ENCODE measurements at regions not wholly inside any gene's neighbourhood (a gene's known extent, or its start where the extent isn't known, plus 50 kb on each side); places are given as distances from the start of the nearest gene placed in this dataset.

GRCh38 chr6:109243863-109244825 lies 138.1 kb downstream of the CD164 start:
- Histone ChIP-seq H3K4me2 (ENCODE audit: low read length) (no peak overlapping the region), H4K20me1 (ENCODE audit: insufficient read depth) (no peaks in the 10 kb centered on the region), H3K9ac (ENCODE audit: low read length) (no peak overlapping the region), H3K9me3 (ENCODE audit: low read length) (no peaks in the 10 kb centered on the region), H2AFZ (ENCODE audit: low read depth, low read length) (no peak overlapping the region), H3K9me2 (ENCODE audit: insufficient read depth, low read length) (no peaks in the 10 kb centered on the region), H3K27me3 (ENCODE audit: insufficient read depth, low read depth, low read length) (no peaks in the 10 kb centered on the region), H3K4me3 (ENCODE audit: low read length) (no peak overlapping the region), H3K27ac (ENCODE audit: low read length) (no peak overlapping the region), H3K79me2 (replicated peaks; ENCODE audit: insufficient read depth, low read length) (no peaks in the 10 kb centered on the region), H3K36me3 (ENCODE audit: insufficient read depth, low read length) (no peaks in the 10 kb centered on the region), H3F3A (ENCODE audit: insufficient read depth, low read length, poor library complexity, severe bottlenecking) (no peaks in the 10 kb centered on the region)
- no peak for TF ChIP-seq TAF1 (IDR thresholded peaks at IDR 0.05; ENCODE audit: low read depth)
- no peak for TF ChIP-seq MXI1 (conservative IDR thresholded peaks at IDR 0.05; ENCODE audit: poor library complexity, severe bottlenecking)
- no peak for TF ChIP-seq POLR2AphosphoS5 (IDR thresholded peaks at IDR 0.05)
- no peak for TF ChIP-seq RAD21 (conservative IDR thresholded peaks at IDR 0.05)
- TF ChIP-seq SMC3 (conservative IDR thresholded peaks at IDR 0.05; ENCODE audit: poor library complexity), result no peak
- TF ChIP-seq REST (IDR thresholded peaks at IDR 0.05; ENCODE audit: borderline replicate concordance), result no peak
- no peak for TF ChIP-seq CTCF (IDR thresholded peaks at IDR 0.05; ENCODE audit: poor library complexity, severe bottlenecking)
- no peak for TF ChIP-seq EZH2 (IDR thresholded peaks at IDR 0.05; ENCODE audit: borderline replicate concordance, insufficient read depth, low read length, poor library complexity, severe bottlenecking)
- no peak for TF ChIP-seq EP300 (conservative IDR thresholded peaks at IDR 0.05; ENCODE audit: poor library complexity, severe bottlenecking)

- H3K4me3 ChIP-seq (ENCODE audit: low read length), result no peak overlapping the region
- no peaks in the 10 kb centered on the region for H4K20me1 ChIP-seq (ENCODE audit: insufficient read depth)
- no peak overlapping the region for H3K9ac ChIP-seq (ENCODE audit: low read length)
- no peak overlapping the region for H3K4me2 ChIP-seq (ENCODE audit: low read length)
- no peaks in the 10 kb centered on the region for H3K9me2 ChIP-seq (ENCODE audit: insufficient read depth, low read length)
- no peak overlapping the region for H2AFZ ChIP-seq (ENCODE audit: low read depth, low read length)
- TF ChIP-seq RAD21 (conservative IDR thresholded peaks at IDR 0.05), result no peak
- TF ChIP-seq CTCF (IDR thresholded peaks at IDR 0.05; ENCODE audit: poor library complexity, severe bottlenecking), result no peak
- no peak for TF ChIP-seq SMC3 (conservative IDR thresholded peaks at IDR 0.05; ENCODE audit: poor library complexity)
- TF ChIP-seq EZH2 (IDR thresholded peaks at IDR 0.05; ENCODE audit: borderline replicate concordance, insufficient read depth, low read length, poor library complexity, severe bottlenecking), result no peak
- TF ChIP-seq REST (IDR thresholded peaks at IDR 0.05; ENCODE audit: borderline replicate concordance), result no peak
- TF ChIP-seq EP300 (conservative IDR thresholded peaks at IDR 0.05; ENCODE audit: poor library complexity, severe bottlenecking), result no peak
- no peak for TF ChIP-seq MXI1 (conservative IDR thresholded peaks at IDR 0.05; ENCODE audit: poor library complexity, severe bottlenecking)
- TF ChIP-seq POLR2AphosphoS5 (IDR thresholded peaks at IDR 0.05), result no peak
- TF ChIP-seq TAF1 (IDR thresholded peaks at IDR 0.05; ENCODE audit: low read depth), result no peak
- no peaks in the 10 kb centered on the region for H3K9me3 ChIP-seq (ENCODE audit: low read length)
- H3K27me3 ChIP-seq (ENCODE audit: insufficient read depth, low read depth, low read length), result no peaks in the 10 kb centered on the region
- no peaks in the 10 kb centered on the region for H3K79me2 ChIP-seq (replicated peaks; ENCODE audit: insufficient read depth, low read length)
- no peaks in the 10 kb centered on the region for H3F3A ChIP-seq (ENCODE audit: insufficient read depth, low read length, poor library complexity, severe bottlenecking)
- H3K27ac ChIP-seq (ENCODE audit: low read length), result no peak overlapping the region
- no peaks in the 10 kb centered on the region for H3K36me3 ChIP-seq (ENCODE audit: insufficient read depth, low read length)
These were observed 139.3 kb downstream of the CD164 start for GRCh38 chr6:109242925-109243324.

All from neural cell (in vitro differentiated cells).